ENCODE measurements at regions not wholly inside any gene's neighbourhood (a gene's known extent, or its start where the extent isn't known, plus 50 kb on each side); places are given as distances from the start of the nearest gene placed in this dataset.

DNA sequence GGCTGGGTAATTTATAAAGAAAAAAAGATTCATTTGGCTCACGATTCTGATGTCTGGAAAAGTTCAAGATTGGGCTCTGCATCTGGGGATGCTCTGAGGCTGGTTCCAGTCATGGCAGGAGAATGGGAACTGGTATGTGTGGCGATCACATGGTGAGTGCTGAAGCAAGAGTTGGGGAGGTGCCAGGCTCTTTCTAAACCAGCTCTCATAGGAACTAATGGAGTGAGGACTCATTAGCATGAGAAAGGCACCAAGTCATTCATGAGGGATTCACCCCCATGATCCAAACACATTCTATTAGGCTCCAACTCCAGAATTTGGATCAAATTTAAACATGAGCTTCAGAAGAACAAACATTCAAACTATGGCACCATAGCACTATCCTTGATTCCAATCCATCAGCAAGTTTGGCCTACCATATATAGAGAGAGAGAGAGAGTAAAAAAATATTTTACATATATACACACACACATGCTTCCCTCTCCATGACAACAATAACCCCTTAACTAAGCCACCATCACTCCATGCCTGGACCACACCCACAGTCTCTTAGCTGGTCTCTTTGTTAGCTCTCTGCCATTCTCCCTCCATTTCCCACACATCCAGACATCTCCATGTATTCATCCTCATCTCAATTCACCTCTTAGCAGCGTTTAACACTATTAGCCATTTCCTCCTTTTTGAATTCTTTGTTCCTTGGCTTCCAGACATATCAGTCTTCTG is 57.9 kb downstream of the NPY start:
- DNase-seq (ENCODE audit: low read depth in 2 of 3, low spot score in 2 of 3), result no peak

- no peak for DNase-seq (ENCODE audit: low read depth in 2 of 3, low spot score in 2 of 3)
Measured at GRCh38 chr7:24343614-24344013, 59.6 kb downstream of the NPY start.

DNA sequence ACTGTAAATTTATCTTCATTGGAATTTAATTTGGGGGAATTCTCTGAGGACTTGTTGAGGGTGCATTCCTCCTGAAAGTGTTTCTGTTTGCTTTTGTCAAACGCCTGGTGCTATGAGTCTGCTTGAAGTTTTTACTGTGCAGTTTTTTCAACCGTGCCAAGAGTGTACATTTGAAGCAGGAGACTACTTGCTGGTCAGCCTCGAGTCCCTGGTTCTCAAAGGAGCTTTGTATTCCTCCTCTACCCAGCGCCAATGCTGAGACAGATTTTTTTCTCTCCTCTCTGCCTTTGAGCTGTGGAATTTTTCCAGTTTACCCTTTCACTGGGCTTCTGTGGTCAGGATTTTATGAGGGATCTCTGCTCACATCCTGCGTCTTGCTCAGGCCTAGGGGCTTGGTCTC is 62.1 kb downstream of the NPY start:
- no peak for DNase-seq (ENCODE audit: low read depth in 2 of 3, low spot score in 2 of 3)

DNA sequence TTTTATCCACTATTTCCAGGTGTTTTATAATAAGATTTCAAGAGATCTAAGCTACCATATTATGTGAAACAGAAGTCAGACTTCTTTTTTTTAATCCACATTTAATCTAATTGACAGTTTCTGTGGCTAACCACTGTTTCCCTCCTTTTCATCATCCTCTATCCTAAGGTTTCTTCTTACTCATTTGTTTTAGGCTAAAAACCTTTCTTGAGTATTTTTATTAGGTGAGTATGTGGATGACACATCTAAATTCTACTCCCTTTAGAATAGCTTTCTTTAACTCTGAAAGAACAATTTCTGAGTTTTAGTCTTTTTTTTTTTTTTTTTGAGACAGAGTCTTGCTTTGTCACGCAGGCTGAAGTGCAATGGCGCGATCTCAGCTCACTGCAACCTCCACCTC is 62.7 kb downstream of the NPY start:
- no peak for DNase-seq (ENCODE audit: low read depth in 2 of 3, low spot score in 2 of 3)

DNA sequence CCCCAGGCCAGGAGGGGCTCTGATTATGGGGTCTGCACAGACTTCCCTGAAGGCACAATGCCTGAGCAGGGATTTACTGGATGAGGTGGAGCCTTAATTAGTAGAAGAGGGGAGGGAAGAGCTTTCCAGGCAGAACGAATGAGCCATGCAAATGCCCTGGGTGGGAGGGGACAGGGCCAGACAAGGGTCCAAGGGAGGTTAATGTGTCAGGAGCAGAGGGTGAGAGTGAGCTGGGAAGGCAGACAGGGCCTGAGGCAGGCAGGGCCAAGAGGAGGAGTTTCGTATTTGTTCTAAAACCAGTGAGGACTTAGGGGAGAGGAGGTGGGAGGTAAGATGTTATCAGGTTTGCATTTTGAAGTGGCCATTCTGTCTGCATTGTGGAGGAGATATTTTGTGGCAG is 65.3 kb downstream of the NPY start:
- DNase-seq (ENCODE audit: low read depth in 2 of 3, low spot score in 2 of 3), result no peak

DNA sequence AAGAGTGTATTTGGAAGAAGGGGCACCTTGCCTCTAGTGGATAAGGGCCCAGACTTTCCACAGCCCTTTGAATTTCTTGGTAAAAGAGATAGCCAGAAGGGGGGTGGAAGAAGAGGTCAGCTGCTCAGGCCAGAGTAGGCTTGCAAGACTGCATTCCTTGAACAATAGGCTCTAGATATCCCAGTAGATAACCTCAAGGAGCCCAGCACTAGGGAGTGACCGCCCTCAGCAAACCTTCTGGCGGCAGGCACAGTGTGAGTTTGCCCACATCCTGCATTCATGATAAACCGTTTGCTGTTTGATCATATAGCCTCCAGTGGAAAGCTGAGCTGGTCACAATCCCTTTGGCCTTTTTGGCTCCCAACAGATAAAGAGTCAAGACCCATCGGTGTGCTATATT is 70.5 kb downstream of the NPY start:
- DNase-seq (ENCODE audit: low read depth in 2 of 3, low spot score in 2 of 3), result no peak

DNA sequence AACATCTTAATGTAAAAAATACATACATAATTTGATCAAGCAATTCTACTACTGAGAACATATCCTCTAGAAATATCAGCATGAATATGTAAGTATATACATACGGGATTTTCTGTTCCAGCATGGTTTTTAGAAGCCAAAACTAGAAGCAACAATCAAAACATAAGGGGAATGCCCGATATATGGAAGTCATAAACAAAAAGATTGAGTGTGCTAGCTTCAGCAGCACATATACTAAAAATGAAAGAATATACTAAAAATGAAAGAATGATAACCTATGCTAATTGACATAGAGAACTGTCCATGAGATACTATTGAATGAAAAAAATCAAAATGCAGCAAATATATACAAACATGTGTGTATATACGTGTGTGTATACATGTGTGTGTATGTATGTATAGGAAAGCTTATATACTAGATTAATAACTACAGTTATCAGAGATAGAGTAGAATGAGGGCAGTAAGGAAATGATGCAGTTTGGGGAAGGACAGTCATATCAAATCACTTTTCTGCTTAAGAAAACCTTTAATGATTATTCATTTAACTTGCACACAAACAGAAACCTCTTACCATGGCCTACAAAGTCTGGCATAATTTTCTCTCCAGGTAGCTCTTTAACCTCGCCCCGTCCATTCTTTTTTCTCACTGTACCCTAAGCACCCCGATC is 72.9 kb downstream of the NPY start:
- no peak for DNase-seq (ENCODE audit: low read depth in 2 of 3, low spot score in 2 of 3)

- no peak for DNase-seq (ENCODE audit: low read depth in 2 of 3, low spot score in 2 of 3)
Measured at GRCh38 chr7:24361001-24361400, 77.0 kb downstream of the NPY start.

GRCh38 chr7:24365606-24366005 is 81.6 kb downstream of the NPY start:
- DNase-seq (ENCODE audit: low read depth in 2 of 3, low spot score in 2 of 3), result no peak

- peak in 1 of 3 donors; percentile 16 for DNase-seq (ENCODE audit: low read depth in 2 of 3, low spot score in 2 of 3)
Measured at GRCh38 chr7:24366876-24367275, 82.9 kb downstream of the NPY start.

DNA sequence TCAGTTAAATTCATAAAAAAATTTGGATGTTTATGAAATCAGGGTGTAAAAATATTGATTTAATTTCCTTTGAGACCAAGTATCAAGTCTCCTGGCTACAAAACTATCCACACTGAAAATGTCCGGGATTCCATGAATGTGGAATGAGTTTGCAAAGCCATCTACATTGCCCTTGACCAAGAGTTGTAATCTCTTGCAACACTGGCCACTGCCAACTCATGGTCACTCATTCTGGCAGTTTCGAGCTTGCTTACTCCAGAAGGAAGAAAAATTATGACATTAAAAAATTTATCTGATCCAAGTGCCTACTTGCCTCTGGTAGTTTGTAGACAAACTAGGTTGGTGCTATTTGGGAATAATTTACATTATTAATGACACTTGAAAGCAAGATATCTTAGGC is 84.2 kb downstream of the NPY start:
- no peak for DNase-seq (ENCODE audit: low read depth in 2 of 3, low spot score in 2 of 3)

DNA sequence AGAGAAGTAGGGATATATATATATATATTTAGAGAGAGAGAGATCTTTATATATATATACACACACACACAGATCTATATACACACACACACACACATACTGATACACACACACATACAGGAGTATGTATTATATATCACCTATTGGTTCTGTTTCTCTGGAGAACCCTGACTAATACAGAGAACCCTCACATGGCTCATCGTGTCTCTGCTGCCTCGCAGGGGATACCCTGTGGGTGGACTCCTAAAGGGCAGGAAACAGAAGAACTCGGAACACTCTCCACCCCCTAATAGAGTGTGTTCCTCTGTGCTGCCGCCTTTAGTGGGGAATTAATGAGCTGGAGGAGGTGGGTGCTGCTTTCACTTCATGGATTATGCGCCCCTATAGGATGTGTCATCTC is 86.6 kb downstream of the NPY start:
- DNase-seq (ENCODE audit: low read depth in 2 of 3, low spot score in 2 of 3), result no peak

DNA sequence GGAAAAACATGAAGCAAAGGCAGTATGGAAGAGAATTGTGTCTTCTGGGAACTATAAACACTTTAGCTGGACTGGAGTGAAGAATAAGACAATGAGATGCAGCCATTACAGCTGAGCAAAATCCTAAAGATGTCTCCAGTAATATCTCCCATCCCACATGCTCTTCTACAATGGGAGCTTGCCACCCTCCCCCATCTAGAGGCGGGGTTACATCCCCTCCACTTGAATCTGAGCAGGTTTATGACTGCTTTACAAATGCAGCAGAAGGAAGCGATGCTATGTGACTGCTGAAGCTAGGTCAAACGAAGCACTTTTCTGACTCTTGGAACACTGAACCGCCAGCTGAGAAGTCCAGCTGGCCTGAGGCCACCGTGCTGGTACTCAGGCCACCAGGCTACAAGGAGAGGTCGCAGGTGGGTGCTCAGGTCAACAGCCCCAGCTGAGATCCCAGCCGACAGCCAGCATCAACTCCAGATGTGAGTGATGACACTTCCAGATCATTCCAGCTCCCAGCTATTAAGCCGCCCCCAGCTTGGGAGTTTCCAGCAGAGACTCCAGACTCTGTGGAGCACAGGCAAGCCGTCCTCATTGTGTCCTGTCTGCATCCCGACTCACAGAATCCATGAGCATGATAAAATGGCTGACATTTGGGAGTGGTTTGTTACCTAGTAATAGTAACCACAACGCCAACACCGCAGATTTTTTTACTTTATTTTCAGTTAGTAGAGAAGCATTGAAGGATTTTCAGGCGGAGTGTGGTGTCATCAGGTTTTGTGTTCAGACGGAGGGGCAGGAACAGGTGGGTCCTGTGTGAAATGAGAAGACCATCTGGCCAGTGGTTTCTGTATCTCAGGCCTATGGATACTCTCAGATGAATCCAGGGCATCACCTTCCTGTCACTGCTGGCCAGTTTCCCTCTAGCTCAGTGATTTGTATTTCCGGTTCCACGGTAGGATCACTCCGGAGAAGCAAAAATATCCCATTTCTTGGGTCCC is 89.3 kb downstream of the NPY start:
- no peak for DNase-seq (ENCODE audit: low read depth in 2 of 3, low spot score in 2 of 3)

DNA sequence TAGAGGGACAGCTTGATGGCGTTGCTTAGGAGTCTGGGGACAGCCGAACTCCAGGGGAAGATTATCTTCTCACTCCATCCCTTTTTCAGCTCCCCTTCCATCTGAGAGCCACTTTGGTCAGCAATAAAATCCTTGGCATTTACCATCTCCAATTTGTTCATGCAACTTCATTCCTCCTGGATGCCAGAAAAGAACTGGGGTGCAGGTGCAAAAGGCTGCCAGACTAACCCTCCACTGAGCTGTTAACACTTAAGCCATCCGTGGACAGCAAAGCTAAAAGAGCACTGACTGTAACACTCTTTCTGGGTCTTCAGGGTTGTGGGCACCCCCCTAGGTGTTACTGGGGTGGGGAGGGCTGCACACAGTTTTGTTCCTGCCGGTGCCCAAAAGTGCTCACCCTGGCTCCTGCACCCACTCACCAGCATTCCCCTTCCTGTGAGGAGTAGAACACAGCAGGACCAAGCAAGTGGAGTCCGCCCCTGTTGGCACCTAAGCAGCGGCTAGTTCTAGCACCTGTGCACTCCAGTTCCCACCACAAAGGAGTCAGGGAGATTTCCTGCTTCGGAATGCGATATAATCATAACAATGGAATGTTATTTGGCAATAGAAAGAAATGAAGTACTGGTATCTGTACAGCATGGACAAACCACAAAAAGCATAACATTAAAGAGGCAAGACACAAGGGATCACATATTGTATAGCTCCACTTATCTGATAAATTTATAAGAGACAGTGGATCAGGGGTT is 95.1 kb downstream of the NPY start:
- no peak for DNase-seq (ENCODE audit: low read depth in 2 of 3, low spot score in 2 of 3)

- DNase-seq (ENCODE audit: low read depth in 2 of 3, low spot score in 2 of 3), result peak in 1 of 3 donors; percentile 37
Measured at GRCh38 chr7:24381894-24382505, 98.0 kb downstream of the NPY start.

DNA sequence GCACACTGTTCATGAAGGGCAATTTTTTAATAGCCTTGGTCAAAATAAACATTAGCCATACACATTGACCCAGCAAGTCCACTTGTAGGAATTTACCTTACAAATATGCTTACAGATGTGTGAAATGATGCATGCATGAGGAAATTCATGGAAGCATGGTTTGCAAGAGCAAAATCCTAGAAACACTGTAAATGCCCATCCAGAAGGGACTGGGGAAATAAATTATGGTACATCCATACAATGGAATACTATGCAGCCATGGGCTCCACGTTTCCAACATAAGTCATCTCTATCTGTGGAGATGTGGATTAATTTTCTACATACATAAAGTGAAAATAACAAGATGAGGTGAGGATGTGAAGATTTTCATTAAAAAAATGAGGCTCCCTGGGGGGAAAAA is 99.1 kb downstream of the NPY start:
- no peak for DNase-seq (ENCODE audit: low read depth in 2 of 3, low spot score in 2 of 3)

DNA sequence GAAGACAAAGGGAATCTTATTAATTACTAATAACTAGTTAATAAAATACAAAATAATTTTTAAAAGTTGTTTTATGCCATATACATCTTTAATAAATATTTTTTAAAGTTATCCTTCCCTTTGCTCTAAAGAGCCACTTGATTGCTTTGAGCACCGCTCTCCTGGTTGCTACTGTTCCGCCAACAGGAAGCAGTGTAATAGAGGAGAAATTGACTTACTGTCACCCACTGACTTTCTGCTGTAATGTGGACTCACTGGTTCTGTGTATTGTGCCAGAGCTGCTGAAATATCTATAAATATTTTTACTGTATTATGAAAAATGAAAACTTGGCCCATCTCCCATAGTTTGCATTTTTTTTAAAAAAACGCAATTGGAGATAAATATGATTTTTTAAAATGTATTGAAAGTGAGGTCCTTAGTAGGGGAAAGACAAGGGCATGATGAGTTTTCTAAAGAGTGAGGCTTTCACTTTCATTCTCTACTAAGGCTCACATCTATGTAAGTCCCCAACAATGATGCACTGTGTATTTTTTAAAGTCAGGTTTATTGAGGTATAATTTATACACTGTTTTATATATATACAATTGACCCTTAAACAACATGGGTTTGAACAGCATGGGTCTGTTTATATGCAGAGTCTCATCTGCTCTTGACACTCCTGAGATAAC is 100.5 kb downstream of the NPY start:
- peak in 1 of 3 donors; percentile 14 for DNase-seq (ENCODE audit: low read depth in 2 of 3, low spot score in 2 of 3)

- DNase-seq (ENCODE audit: low read depth in 2 of 3, low spot score in 2 of 3), result no peak
Measured at GRCh38 chr7:24388212-24388611, 104.2 kb downstream of the NPY start.

- no peak for DNase-seq (ENCODE audit: low read depth in 2 of 3, low spot score in 2 of 3)
Measured at GRCh38 chr7:24390376-24391157, 106.6 kb downstream of the NPY start.
